ENCODE measurements at regions not wholly inside any gene's neighbourhood (a gene's known extent, or its start where the extent isn't known, plus 50 kb on each side); places are given as distances from the start of the nearest gene placed in this dataset.

DNA sequence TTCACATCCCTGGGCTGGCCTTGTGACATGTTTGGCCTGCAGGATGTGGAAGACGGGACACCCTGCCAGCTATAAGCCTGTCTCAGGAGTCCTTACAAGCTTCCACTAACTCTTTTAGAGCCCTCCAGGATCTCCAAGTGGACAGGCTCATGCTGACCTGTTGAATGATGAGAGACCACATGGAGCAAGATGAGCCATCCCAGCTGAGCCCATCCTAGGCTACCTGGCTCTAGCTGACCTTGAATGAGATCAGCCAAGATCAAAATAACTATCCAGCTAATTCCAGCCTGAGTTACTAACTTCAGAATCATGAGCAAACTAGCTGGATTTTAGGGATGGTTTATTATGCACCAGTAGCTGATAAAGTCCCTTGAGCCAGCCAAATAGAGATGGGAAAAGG, 169.5 kb downstream of the TFAP2C start:
- no peaks in the 10 kb centered on the region for H3K4me1 Mint-ChIP-seq
- no peak overlapping the region for H3K4me3 Mint-ChIP-seq
- H3K36me3 Mint-ChIP-seq: no peaks in the 10 kb centered on the region
- peaks cover 2% of the 10 kb centered on the region for H3K27me3 Mint-ChIP-seq
- H3K9me3 Mint-ChIP-seq: peaks cover 5% of the 10 kb centered on the region
- no peak overlapping the region for H3K27ac Mint-ChIP-seq

DNA sequence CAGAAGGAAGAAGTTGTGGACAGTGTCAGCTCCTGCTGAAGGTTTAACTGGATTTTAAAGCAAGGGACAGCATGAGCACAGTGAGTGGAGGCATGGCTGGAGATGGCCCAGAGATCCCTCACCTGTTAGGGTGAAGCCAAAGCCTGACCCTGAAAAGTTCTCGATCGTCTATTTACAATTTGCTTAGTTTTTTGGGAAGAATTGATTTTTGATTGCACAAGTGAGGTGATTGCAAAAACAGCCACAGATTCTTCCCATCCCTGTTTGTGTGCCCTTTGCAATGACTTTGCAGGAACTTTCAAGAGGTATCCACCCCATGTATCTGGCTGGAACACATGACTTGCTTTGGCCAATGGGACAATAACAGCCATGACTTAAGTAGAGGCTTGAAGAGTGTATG, 170.1 kb downstream of the TFAP2C start:
- H3K4me1 Mint-ChIP-seq: no peaks in the 10 kb centered on the region
- peaks cover 2% of the 10 kb centered on the region for H3K27me3 Mint-ChIP-seq
- H3K4me3 Mint-ChIP-seq: no peak overlapping the region
- peaks cover 5% of the 10 kb centered on the region for H3K9me3 Mint-ChIP-seq
- H3K36me3 Mint-ChIP-seq: no peaks in the 10 kb centered on the region
- H3K27ac Mint-ChIP-seq: no peak overlapping the region

DNA sequence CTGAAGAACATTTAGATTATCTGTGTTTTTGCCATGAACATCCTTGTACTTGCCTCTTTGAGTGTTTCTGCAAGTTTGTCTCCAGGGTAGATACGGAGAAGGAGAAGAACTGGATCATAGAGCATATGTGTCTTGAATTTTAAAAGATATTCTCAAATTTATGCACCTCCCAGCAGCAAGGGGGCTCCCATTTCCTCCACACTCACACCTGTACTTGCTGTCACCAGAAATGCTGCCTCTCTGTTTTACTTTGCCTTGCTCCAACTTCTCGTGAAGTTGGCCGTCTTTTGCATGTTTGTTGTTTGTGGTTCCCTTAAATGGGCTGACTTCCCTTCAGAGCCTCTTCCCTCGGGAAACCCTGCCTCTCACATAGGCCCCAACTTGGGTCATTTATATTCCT, 171.0 kb downstream of the TFAP2C start:
- Mint-ChIP-seq H3K4me3 (no peak overlapping the region), H3K4me1 (no peaks in the 10 kb centered on the region), H3K27ac (no peak overlapping the region), H3K9me3 (peaks cover 5% of the 10 kb centered on the region), H3K27me3 (peaks cover 2% of the 10 kb centered on the region), H3K36me3 (no peaks in the 10 kb centered on the region)

DNA sequence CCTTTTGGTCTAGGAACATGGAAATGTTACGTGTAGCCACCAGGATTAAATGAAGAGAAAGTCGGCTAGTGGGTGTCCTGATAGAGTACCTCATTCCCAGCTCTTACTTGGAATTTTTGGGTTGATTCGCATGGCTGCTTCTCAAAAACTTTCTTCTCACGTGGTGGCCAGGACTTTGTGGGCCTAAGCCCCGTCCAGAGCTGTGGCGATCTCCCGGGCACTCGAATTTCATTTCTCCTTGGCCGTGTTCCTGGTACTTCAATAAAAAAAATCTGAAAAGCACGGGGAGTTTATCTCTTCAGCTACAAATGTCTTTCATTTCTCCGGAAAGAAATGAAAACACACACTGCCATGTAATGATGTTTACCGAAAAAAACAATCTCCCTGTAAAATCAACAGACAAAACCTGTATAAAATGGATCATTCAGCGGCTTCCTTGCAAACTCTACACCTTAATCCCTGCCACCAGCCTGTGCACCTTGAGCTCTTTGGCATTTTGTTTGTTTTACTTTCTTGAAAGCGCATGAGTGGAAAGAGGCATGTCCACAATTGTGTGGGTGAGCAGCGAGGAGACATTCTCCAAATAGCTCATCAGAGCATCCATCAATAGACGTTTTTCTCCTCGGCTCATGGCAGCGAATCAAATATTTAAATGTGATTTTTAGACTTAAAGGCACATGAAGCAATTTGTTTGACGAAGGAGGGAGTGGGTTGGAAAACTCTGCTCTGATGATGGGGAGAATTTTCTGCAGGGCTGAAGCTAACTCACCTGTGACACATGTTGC, 173.1 kb downstream of the TFAP2C start:
- H3K27ac Mint-ChIP-seq: no peak overlapping the region
- no peaks in the 10 kb centered on the region for H3K36me3 Mint-ChIP-seq
- no peaks in the 10 kb centered on the region for H3K4me1 Mint-ChIP-seq
- peaks cover 2% of the 10 kb centered on the region for H3K27me3 Mint-ChIP-seq
- peaks cover 5% of the 10 kb centered on the region for H3K9me3 Mint-ChIP-seq
- no peak overlapping the region for H3K4me3 Mint-ChIP-seq

DNA sequence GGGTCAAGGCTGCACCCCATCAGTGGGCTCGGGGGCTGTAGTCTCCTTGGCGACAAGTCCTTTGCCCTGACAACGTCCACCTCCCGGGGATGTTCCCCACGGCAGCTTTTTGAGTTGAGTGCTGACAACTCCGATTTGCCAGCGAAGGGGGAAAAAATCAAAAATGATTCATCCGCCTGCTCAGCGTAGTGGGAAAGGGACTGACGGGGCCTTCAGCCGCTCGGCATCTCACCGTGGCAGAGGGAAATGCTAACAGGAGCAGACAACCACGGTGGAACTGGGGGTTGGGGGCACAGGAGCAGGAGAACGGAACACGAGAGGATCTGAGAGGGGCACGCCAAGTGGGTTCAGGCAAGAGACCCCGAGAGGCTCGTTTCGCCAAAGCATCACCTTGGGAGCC, 173.7 kb downstream of the TFAP2C start:
- Mint-ChIP-seq H3K27me3 (peaks cover 5% of the 10 kb centered on the region), H3K4me3 (no peak overlapping the region)

DNA sequence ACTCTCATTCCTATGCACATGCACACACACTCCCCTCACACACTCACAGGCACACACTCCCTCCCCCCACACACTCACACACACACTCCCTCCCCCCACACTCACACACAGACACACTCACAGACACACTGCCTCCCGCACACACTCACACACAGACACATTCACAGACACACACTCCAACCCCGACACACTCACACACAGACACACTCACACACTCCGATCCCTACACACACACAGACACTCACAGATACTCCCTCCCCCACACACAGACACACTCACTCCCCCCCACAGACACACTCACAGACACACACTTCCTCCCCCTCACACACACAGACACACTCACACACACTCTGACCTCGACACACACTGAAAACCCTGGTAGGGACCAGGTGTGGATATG, 176.2 kb downstream of the TFAP2C start:
- H3K9me3 Mint-ChIP-seq: no peaks in the 10 kb centered on the region
- peaks cover 12% of the 10 kb centered on the region for H3K27me3 Mint-ChIP-seq
- H3K27ac Mint-ChIP-seq: no peak overlapping the region
- H3K4me3 Mint-ChIP-seq: no peak overlapping the region
- no peaks in the 10 kb centered on the region for H3K4me1 Mint-ChIP-seq
- no peaks in the 10 kb centered on the region for H3K36me3 Mint-ChIP-seq

More for the DNA sequence above, 173.7 kb downstream of the TFAP2C start:
- no peak overlapping the region for H3K27ac Mint-ChIP-seq
- no peaks in the 10 kb centered on the region for H3K36me3 Mint-ChIP-seq
- peaks cover 5% of the 10 kb centered on the region for H3K9me3 Mint-ChIP-seq
- no peaks in the 10 kb centered on the region for H3K4me1 Mint-ChIP-seq

DNA sequence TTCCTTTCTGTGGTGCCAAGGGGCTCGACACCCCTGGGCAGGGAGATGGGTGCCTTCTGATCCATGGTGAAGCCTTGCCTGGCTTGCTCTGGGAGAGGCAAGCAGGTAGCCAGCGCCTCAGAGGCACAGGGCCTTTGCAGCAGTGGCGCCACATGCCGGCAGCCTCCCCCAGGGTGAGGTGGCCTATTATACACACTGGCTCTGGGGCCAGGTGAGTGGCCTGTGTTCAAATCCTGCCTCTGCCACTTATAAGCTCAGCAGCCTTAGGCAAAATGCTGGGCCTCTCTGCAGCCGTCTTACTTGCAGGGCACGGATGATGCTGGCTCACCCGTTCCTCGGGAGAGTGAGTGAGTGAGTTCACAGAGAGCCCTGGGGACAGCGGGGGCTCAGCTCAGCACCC, 176.9 kb downstream of the TFAP2C start:
- Mint-ChIP-seq H3K36me3 (no peaks in the 10 kb centered on the region), H3K9me3 (no peaks in the 10 kb centered on the region), H3K4me3 (no peak overlapping the region), H3K27me3 (peaks cover 12% of the 10 kb centered on the region), H3K4me1 (no peaks in the 10 kb centered on the region), H3K27ac (no peak overlapping the region)

DNA sequence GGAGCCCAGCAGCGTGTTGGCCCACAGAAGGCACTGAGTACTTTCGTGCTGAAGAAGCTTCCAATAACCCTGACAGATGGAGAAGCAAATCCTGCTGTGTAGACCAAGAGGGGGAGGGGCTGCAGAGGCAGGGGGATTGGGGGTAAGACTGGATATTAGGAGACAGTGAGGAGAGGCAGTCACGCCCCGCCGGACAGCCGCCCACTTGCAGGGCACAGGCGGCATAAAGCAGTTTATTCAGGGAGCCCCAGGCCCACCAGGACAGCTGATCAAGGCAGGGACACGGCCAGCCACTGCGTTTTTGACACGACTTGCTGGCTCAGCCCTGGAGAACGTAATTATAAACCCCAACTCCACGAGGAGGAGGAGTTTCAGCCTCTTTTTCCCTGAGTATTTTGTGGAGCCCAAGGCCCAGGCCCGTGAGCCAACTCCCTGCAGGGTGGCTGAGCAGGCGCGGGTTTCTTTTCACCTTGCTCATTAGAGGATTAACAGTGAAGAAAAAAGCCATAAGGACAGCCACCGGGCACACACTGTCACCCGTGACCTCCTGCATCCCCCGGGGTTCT, 177.9 kb downstream of the TFAP2C start:
- Mint-ChIP-seq H3K36me3 (no peaks in the 10 kb centered on the region), H3K4me3 (no peak overlapping the region), H3K9me3 (no peaks in the 10 kb centered on the region)

DNA sequence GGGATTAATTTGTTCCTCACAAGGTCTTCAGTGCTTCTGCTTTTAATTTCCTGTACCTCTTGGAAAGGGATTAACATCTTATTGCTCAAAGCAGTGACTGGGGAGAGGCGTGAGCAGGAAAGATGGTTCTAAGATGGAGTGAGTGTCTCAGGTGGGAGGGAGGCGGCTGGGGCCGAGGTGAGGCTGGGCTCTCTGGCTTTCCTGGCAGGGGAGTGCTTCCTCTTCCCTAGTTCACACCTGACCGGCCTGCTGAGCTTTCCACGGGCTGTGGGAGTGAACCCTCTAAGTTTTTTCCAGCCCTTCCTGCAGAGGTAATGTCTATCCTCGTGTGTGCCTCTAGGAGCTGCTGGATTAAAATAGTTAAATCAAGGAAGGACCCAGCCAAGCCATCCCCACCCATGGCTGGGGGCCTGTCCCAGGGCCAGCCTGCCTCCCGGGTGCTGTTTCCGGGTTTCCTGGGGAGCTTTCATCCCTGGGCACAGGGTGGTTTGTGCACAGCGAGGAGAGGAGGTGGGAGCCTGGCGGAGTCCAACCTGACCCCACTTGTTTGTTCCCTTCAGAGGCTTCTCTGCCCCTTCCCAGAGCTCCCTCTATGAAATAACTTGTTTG, 179.1 kb downstream of the TFAP2C start:
- H3K36me3 Mint-ChIP-seq: no peaks in the 10 kb centered on the region
- H3K4me3 Mint-ChIP-seq: no peak overlapping the region
- peaks cover 15% of the 10 kb centered on the region for H3K27me3 Mint-ChIP-seq
- H3K4me1 Mint-ChIP-seq: no peaks in the 10 kb centered on the region
- no peaks in the 10 kb centered on the region for H3K9me3 Mint-ChIP-seq
- H3K27ac Mint-ChIP-seq: no peak overlapping the region

More for the DNA sequence above, 177.9 kb downstream of the TFAP2C start:
- no peak overlapping the region for H3K27ac Mint-ChIP-seq
- no peaks in the 10 kb centered on the region for H3K4me1 Mint-ChIP-seq
- peaks cover 15% of the 10 kb centered on the region for H3K27me3 Mint-ChIP-seq

DNA sequence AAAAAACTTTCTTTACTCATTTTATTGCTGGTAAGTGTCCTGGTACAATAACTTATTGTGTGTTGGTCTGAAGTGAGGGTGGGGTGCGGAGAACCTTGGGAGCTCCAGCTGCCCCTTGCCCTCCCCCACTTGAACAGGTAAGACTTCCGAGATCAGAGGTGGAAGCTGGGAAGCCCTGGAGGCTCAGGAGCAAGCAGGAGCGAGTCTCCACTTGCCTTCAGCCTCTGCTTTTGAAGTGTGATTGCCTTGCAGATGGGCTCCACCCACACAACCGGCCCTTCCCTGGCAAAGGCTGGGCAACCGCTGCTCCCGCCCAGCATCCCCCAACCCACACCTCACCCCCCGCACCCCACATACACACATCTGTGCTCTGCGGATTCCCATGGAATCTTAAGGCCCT, 179.6 kb downstream of the TFAP2C start:
- no peak overlapping the region for H3K27ac Mint-ChIP-seq
- H3K27me3 Mint-ChIP-seq: peaks cover 15% of the 10 kb centered on the region
- no peak overlapping the region for H3K4me3 Mint-ChIP-seq
- no peaks in the 10 kb centered on the region for H3K4me1 Mint-ChIP-seq
- H3K36me3 Mint-ChIP-seq: no peaks in the 10 kb centered on the region
- H3K9me3 Mint-ChIP-seq: no peaks in the 10 kb centered on the region

DNA sequence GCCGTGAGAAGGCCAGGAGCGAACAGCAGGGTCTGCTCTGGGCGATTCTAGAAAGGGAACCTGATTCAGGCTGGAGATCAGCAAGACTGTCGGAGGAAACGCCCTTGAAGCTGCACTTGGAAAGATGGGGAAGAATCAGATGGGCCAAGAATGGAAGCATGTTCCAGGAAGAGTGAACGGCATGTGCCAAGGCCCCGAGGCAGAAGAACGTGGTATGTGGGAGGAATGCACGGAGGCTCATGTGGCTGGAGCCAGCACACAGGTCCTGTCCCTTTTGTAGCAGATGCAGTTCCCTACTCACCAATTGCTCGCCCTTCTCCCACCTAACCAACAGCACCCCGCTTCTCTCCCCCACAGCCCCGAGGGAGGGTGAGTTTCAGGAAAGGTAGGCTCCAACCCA, 180.6 kb downstream of the TFAP2C start:
- H3K27me3 Mint-ChIP-seq: peaks cover 17% of the 10 kb centered on the region
- H3K36me3 Mint-ChIP-seq: no peaks in the 10 kb centered on the region
- no peak overlapping the region for H3K4me3 Mint-ChIP-seq
- H3K27ac Mint-ChIP-seq: no peak overlapping the region
- peaks cover 2% of the 10 kb centered on the region for H3K9me3 Mint-ChIP-seq
- no peaks in the 10 kb centered on the region for H3K4me1 Mint-ChIP-seq

DNA sequence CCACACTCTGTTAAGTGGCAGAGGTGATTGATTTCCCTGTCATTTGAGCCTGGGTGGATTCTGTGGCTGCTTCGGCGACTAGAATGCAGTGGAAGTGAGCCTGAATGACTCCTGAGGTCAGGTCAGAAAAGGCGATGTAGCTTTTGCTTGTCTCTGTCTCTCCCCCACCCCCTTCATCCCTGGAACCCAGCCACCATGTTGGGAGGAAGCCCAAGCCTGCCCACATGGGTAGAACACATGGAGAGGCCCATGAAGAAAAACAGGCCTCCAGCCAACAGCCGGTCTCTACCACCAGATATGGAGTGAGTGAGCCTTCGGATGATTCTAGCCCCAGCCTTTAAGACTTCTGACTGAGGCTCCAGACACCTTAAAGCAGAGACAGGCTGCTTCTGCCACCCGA, 181.0 kb downstream of the TFAP2C start:
- no peaks in the 10 kb centered on the region for H3K4me1 Mint-ChIP-seq
- no peak overlapping the region for H3K27ac Mint-ChIP-seq
- peaks cover 3% of the 10 kb centered on the region for H3K9me3 Mint-ChIP-seq
- no peak overlapping the region for H3K4me3 Mint-ChIP-seq
- H3K36me3 Mint-ChIP-seq: no peaks in the 10 kb centered on the region
- H3K27me3 Mint-ChIP-seq: peaks cover 18% of the 10 kb centered on the region

DNA sequence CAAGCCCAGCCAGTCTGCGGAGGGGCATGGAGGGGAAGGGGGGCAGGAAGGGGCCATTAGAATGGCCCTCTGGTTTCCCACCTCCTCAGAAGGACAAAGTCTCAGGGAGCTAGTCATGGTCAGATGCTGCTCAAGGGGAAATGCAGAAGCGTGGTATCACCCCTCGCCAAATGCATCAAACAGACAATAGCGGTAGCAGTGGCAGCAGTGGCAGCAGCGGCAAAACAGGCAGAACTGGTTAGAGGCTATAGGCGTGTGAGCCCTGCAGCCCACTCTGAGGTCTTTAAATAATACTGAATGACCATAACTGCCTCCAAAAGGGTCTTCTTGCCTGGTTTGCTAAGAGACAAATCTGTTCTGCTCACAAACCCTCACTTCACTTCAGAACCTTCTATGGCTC, 186.7 kb downstream of the TFAP2C start:
- H3K27me3 Mint-ChIP-seq: peaks cover 8% of the 10 kb centered on the region
- H3K36me3 Mint-ChIP-seq: no peaks in the 10 kb centered on the region
- H3K4me1 Mint-ChIP-seq: no peaks in the 10 kb centered on the region
- H3K9me3 Mint-ChIP-seq: peaks cover 9% of the 10 kb centered on the region
- H3K4me3 Mint-ChIP-seq: no peak overlapping the region
- no peak overlapping the region for H3K27ac Mint-ChIP-seq

DNA sequence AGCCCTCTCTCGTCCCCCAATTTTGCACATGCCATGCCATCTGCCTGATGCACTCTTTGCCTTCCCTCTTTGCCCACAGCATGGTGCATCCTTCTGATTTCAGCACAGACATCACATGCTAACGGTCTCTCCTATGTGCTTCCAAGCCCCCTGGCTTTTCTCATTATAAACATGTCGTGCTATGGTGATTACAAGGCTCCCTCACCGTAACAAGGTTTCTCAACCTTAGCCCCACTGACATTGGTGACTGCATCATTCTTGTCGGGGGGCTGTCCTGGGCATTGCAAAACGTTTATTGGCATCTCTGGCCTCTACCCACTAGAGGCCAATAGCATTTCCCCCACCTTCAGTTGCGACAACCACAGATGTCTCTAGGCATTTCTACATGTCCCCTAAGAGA, 187.2 kb downstream of the TFAP2C start:
- no peaks in the 10 kb centered on the region for H3K36me3 Mint-ChIP-seq
- H3K27me3 Mint-ChIP-seq: peaks cover 6% of the 10 kb centered on the region
- no peak overlapping the region for H3K27ac Mint-ChIP-seq
- H3K4me1 Mint-ChIP-seq: no peaks in the 10 kb centered on the region
- peaks cover 9% of the 10 kb centered on the region for H3K9me3 Mint-ChIP-seq
- H3K4me3 Mint-ChIP-seq: no peak overlapping the region

DNA sequence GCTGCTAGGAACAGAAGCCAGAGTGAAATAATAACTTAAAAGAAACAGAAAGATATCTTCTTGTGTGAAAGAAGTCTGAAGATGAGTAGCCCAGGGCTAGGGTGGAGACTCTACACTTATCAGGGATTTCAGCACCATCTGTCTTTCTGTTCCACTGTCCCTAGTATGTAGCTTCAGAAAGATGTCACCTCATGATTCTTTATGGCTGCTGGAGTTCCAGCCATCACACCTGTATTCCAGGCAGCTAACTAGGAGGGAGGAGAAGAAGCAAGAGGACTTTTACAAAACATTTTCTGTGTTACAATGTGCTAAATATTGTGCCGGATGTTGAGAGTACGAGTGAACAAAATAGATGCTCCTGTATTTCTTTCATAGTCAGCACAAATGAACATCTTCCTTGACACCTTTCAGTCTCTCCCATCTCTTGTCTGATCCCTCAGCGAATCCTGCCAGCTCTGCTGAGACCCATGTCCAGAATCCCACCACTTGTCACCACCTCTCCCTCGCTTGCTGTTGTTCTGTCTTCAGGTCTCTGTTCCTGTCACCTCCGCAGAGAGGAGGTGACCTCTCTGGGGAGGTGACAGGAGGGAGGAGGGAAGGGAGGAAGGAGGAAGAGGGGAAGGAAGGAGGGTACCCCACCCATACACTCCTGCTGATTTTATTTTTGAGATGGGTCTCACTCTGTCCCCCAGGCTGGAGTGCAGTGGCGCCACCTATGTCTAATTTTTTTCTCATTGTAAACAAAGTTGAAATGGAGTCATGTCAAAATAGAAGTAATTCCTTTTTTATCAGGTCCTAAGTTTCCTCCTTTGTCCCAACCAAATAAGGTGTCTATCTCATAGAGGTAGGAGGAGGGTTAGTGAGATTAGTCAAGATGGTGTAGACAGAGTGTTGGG, 188.9 kb downstream of the TFAP2C start:
- peaks cover 9% of the 10 kb centered on the region for H3K9me3 Mint-ChIP-seq
- H3K4me3 Mint-ChIP-seq: no peak overlapping the region
- H3K27ac Mint-ChIP-seq: no peak overlapping the region
- no peaks in the 10 kb centered on the region for H3K4me1 Mint-ChIP-seq
- peaks cover 9% of the 10 kb centered on the region for H3K27me3 Mint-ChIP-seq
- no peaks in the 10 kb centered on the region for H3K36me3 Mint-ChIP-seq
